ENCODE measurements at regions not wholly inside any gene's neighbourhood (a gene's known extent, or its start where the extent isn't known, plus 50 kb on each side); places are given as distances from the start of the nearest gene placed in this dataset.

DNA sequence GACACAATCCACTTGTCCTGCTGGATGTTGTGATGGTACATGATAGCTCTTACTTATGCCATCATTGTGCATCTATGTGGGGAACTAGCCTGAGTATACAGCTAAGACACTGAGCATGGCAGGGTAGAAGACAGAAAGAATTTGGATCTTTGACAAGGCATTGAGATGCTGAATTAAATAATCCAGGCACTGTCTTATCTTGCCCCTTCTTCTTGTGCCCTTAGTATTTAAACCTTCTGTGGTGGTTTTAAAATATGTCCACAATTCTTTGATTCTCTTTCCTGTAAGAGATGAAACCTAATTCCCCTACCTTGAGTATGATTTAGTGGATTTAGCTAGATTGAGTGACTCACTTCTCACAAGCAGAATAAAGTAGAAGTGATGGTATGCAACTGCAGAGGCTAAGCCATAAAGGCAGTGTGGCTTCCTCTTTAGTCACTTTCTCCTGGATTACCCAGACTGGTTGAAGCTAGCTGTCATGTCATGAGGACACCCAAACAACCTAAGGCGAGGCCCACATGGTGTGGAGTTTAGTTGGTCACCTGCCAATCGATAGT is 174.0 kb upstream of the NREP start:
- TF ChIP-seq EZH2 (IDR thresholded peaks at IDR 0.05; ENCODE audit: low read depth) (no peak), CTCF (conservative IDR thresholded peaks at IDR 0.05) (no peak)
